Activated naive CD4-positive, alpha-beta T cell treated with anti-CD3 and anti-CD28 coated beads for 36 hours (primary cell): ENCODE measurements at regions not wholly inside any gene's neighbourhood (a gene's known extent, or its start where the extent isn't known, plus 50 kb on each side); places are given as distances from the start of the nearest gene placed in this dataset.

Source experiments
- CTCF ChIA-PET: fragments of 350-600 bp; sonication (Branson Sonifier 250); formaldehyde crosslinking; loops from one replicate; lab custom pipeline; 2021; ENCODE audit warnings: antibody characterized with exemption; lab: Charles Lee
- DNase-seq: peaks from one replicate; pipeline ENCODE4 v3.0.0-alpha.2; 2020
- H3K27ac Mint-ChIP-seq: one replicate; pipeline ENCODE4 v1.8.0; 2021; ENCODE audit warnings: mild to moderate bottlenecking, mixed read lengths
- H3K27me3 Mint-ChIP-seq: one replicate; pipeline ENCODE4 v1.8.0; 2021; ENCODE audit warnings: low read depth, mixed read lengths
- H3K36me3 Mint-ChIP-seq: one replicate; pipeline ENCODE4 v1.8.0; 2021; ENCODE audit warnings: low read depth, mixed read lengths
- H3K4me1 Mint-ChIP-seq: one replicate; pipeline ENCODE4 v1.8.0; 2021; ENCODE audit warnings: low read depth, mixed read lengths
- H3K4me3 Mint-ChIP-seq: one replicate; pipeline ENCODE4 v1.8.0; 2021; ENCODE audit warnings: mild to moderate bottlenecking, moderate library complexity, mixed read lengths
- H3K9me3 Mint-ChIP-seq: one replicate; pipeline ENCODE4 v1.8.0; 2021; ENCODE audit warnings: mixed read lengths
- intact Hi-C: fragments of 100-400 bp; cut with micrococcal nuclease; formaldehyde crosslinking; loops from one replicate; pipeline ENCODE4 v1.15.1; 2023

DNA sequence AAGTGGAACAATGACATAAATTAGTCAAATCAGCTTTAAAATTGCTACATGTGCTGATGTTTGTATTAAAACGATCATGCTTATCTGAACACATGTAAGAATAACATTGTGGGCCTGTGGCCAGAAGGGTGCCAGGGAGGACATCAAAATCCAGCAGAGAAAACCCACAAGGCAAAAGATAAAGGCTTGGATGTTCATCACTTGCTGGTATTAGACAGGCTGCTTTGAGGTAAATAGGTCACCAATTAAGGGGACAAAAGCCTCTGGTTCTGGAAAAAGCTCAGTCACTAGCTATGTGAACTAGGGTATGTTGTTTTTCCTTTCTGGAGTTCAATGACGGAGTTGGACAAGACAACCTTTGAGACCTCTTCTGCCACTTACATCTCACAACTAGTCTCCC is 74.4 kb upstream of the TMEM108 start:
- peaks cover 3% of the 10 kb centered on the region for H3K27me3 Mint-ChIP-seq

DNA sequence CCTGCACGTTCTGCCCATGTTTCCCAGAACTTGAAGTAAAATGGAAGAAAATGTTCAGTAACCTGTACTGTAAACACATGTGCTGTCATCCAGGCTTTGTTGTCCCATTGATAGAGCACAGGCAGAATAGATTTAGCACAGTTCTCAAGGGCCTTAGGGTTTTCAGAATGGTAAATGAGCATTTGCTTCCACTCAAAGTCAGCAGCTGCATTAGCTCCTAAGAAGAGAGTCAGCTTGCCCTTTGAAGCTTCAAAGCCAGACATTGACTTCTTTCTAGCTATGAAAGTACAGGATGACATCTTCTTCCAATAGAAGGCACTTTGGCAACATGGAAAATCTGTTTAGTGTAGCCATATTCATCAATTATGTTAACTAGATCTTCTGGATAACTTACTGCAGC is 76.2 kb upstream of the TMEM108 start:
- no peak overlapping the region for H3K4me3 Mint-ChIP-seq
- CTCF ChIA-PET, result no interaction called here
- no peaks in the 10 kb centered on the region for H3K4me1 Mint-ChIP-seq
- intact Hi-C loops, result no loop called here
- H3K9me3 Mint-ChIP-seq, result no peaks in the 10 kb centered on the region
- H3K27ac Mint-ChIP-seq, result no peak overlapping the region
- H3K27me3 Mint-ChIP-seq, result peaks cover 5% of the 10 kb centered on the region
- DNase-seq, result no peak
- no peaks in the 10 kb centered on the region for H3K36me3 Mint-ChIP-seq

More for the DNA sequence above, 74.4 kb upstream of the TMEM108 start:
- intact Hi-C loops, result no loop called here
- H3K9me3 Mint-ChIP-seq, result no peaks in the 10 kb centered on the region
- no peaks in the 10 kb centered on the region for H3K36me3 Mint-ChIP-seq
- CTCF ChIA-PET, result no interaction called here
- H3K4me3 Mint-ChIP-seq, result no peak overlapping the region
- no peak for DNase-seq
- H3K4me1 Mint-ChIP-seq, result no peaks in the 10 kb centered on the region
- H3K27ac Mint-ChIP-seq, result no peak overlapping the region

DNA sequence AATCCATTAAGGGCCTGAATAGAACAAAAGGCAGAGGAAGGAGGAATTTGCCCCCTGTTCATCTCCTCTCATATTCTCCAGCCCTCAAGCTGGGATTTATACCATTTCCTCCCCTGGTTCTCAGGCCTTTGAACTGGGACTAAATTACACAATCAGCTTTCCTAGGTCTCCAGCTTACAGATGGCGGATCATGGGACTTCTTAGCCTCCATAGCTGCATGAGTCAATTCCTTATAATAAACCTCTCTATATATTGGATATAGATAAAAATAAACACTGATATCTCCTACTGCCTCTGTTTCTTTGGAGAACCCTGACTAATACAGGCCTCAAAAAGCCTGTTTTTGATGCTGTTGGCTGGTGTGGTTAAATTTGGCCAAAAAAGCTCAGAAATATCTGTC is 84.5 kb upstream of the TMEM108 start:
- intact Hi-C loops, result no loop called here
- H3K36me3 Mint-ChIP-seq, result no peaks in the 10 kb centered on the region
- no peak for DNase-seq

DNA sequence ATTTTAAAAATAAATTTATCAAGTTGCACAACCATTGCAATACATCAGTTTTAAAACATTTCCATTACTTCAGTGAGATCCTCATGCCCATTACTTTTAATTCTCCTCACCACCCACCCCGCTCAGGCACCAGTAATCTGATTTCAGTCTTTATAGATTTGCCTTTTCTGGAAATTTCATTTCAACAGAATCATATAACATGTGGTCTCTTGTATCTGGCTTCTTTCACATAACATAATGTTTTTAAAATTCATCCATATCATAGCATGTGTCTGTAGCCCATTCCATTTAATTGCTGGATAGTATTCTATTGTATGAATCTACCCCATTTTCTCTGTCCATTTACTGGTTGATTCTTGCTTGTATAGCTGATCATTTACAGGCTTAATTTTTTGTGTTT is 110.3 kb upstream of the TMEM108 start:
- Mint-ChIP-seq H3K4me1 (no peaks in the 10 kb centered on the region), H3K9me3 (no peaks in the 10 kb centered on the region), H3K27me3 (peaks cover 2% of the 10 kb centered on the region), H3K36me3 (no peaks in the 10 kb centered on the region), H3K4me3 (no peak overlapping the region), H3K27ac (no peak overlapping the region)
- CTCF ChIA-PET, result no interaction called here
- no peak for DNase-seq
- intact Hi-C loops, result no loop called here

More for the DNA sequence above, 84.5 kb upstream of the TMEM108 start:
- no peaks in the 10 kb centered on the region for H3K9me3 Mint-ChIP-seq
- no peak overlapping the region for H3K27ac Mint-ChIP-seq
- CTCF ChIA-PET, result no interaction called here
- no peaks in the 10 kb centered on the region for H3K4me1 Mint-ChIP-seq
- H3K27me3 Mint-ChIP-seq, result peaks cover 9% of the 10 kb centered on the region
- no peak overlapping the region for H3K4me3 Mint-ChIP-seq

DNA sequence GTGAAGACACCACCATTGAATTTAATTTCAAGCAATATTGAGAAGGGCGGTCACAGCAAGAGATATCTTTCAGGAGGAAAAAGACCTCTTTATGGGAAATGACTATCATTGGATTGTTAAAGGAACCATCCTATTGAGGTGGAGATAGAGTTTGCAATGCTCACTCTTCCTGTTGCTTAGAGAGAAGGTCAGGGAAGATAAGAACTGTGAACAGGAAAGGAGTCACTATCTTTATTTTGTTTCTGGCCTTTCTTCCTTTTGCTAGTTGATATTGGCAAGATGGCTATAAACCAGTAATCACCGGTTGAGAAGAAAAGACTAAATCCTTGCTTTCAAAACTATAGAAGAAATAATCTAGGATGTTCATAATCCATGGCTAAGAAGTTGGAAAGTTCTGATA is 112.1 kb upstream of the TMEM108 start:
- no peaks in the 10 kb centered on the region for H3K36me3 Mint-ChIP-seq
- peaks cover 6% of the 10 kb centered on the region for H3K27me3 Mint-ChIP-seq
- H3K4me3 Mint-ChIP-seq, result no peak overlapping the region
- no peak for DNase-seq
- intact Hi-C loops, result no loop called here
- CTCF ChIA-PET, result no interaction called here
- H3K9me3 Mint-ChIP-seq, result no peaks in the 10 kb centered on the region
- no peak overlapping the region for H3K27ac Mint-ChIP-seq
- H3K4me1 Mint-ChIP-seq, result no peaks in the 10 kb centered on the region

DNA sequence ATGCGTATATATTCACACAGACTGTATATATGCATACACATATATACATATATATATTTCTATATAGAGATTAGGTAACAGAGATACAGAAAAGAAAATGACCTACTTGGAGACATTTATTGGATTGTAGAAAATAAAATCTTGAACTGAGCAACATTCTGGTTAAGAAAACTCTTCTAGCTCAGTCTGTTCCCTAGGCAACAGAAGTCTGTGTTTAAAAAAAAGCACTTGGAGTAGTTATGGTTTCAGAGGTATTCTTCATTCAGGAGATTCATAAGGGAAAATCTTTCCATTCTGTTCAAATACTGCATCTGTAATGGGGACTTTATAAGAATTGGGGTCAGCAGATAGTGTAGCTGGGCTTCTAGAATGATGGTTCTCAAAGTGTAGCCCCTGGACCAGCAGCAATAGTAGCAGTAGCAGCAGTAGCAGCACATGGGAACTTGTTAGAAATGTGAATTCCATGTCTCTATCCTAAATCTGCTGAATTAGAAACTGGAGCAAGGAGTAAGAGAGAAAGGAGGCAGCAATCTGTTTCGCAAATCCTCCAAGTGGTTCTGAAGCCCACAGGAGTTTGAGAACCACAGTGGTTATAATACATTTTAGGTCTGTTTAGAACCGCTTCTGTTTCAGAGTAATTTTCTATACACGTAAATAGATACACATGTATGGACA is 112.8 kb upstream of the TMEM108 start:
- DNase-seq, result no peak
- H3K4me3 Mint-ChIP-seq, result no peak overlapping the region
- H3K36me3 Mint-ChIP-seq, result no peaks in the 10 kb centered on the region
- intact Hi-C loops, result no loop called here
- H3K4me1 Mint-ChIP-seq, result no peaks in the 10 kb centered on the region
- CTCF ChIA-PET, result no interaction called here
- peaks cover 6% of the 10 kb centered on the region for H3K27me3 Mint-ChIP-seq
- H3K9me3 Mint-ChIP-seq, result no peaks in the 10 kb centered on the region
- H3K27ac Mint-ChIP-seq, result no peak overlapping the region

DNA sequence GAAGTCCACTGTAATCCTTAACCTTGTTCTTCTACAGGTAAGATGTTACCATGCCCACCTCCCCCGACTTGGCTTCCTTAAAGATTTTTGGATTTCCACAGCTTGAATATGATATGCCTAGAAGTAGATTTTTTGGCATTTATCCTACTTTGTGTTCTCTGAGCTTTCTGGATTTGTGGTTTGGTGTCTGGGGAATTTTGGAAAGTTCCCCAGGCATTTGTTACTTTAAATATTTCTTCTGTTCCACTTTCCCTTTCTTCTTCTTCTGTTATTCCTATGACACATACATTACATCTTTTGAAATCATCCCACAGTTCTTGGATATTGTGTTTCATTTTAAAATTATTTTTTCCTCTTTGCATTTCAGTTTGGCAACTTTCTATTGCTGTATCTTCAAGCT is 122.1 kb upstream of the TMEM108 start:
- Mint-ChIP-seq H3K27me3 (no peaks in the 10 kb centered on the region), H3K36me3 (no peaks in the 10 kb centered on the region), H3K9me3 (no peaks in the 10 kb centered on the region), H3K27ac (no peak overlapping the region), H3K4me1 (no peaks in the 10 kb centered on the region), H3K4me3 (no peak overlapping the region)
- no peak for DNase-seq
- intact Hi-C loops, result no loop called here
- CTCF ChIA-PET, result no interaction called here

DNA sequence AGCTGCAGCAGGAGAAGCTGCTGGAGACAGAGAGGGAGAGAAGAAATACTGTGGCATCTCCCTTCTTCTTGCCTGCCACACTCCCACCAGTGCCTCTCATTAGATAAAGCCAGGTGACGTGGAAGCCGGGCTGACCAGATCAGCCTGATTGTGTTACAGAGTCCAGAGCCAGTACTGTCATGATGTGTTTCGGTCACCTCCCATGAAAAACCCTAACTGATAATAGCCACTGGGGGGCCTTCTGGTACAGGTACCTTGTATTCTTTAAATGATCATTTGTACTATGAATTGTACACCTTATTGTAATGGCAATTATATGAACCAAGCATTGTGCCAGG is 125.8 kb upstream of the TMEM108 start:
- Mint-ChIP-seq H3K4me1 (no peaks in the 10 kb centered on the region), H3K4me3 (no peak overlapping the region), H3K27ac (no peak overlapping the region), H3K36me3 (no peaks in the 10 kb centered on the region), H3K9me3 (no peaks in the 10 kb centered on the region), H3K27me3 (no peaks in the 10 kb centered on the region)
- CTCF ChIA-PET, result interaction anchor here (0.6 kb wide), 1 partner anchor 82 kb away, joined by 6 read pairs; no protein-coding TSS in a partner anchor
- intact Hi-C loops, result no loop called here
- no peak for DNase-seq

DNA sequence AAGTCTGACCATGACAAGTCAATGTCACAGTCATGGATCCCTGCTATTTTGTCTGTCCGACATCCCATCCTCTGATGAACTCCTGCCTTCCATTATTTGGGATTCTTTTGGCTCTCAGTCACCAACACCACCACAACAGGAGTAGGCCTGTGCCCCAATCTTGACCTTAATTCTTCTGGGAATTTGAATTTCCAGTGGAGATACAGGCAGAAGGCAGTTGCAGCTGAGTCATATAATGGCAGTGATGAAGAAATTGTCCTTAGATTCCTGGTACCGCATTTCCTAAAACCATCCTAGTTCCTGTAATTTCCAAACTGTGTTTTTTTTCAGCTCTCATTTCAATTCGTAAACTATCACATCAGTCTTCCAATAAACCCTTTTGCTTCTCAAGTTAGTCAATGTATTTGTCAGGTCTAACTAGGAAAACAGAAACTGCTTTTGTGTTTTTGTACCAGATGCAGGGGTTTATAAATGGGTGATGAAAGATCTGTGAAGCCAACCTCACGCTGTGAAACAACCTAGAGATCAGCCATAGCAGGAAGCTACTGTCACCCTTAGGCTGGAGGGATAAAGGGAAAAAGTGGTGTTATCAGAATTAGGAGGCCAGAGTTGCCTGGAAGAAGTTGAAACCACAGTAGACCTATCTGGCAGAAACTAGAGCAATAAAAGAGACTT is 126.3 kb upstream of the TMEM108 start:
- H3K4me1 Mint-ChIP-seq, result no peaks in the 10 kb centered on the region
- no peak overlapping the region for H3K27ac Mint-ChIP-seq
- no peaks in the 10 kb centered on the region for H3K27me3 Mint-ChIP-seq
- H3K4me3 Mint-ChIP-seq, result no peak overlapping the region
- H3K9me3 Mint-ChIP-seq, result no peaks in the 10 kb centered on the region
- no peak for DNase-seq
- CTCF ChIA-PET, result interaction anchor here (0.6 kb wide), 1 partner anchor 82 kb away, joined by 6 read pairs; no protein-coding TSS in a partner anchor
- H3K36me3 Mint-ChIP-seq, result no peaks in the 10 kb centered on the region
- intact Hi-C loops, result no loop called here

DNA sequence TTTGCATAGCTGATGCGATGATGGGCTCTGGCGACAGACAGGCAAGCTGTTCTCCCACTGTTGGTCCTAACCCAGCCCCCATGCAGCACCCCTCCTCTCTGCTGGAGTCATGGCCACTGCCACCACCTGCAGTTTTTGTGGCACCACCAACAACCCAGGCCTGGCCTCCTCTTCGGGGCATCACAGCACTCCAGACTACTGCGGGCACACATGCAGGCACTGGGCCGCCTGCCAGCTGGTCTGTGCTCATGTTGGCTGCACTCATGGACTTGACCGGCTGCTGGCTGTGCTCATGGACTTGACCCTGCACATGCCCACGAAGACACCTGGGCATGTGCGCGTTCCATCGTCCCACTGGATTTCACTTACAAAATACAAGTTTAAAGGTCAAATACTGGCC is 130.9 kb upstream of the TMEM108 start:
- CTCF ChIA-PET, result no interaction called here
- intact Hi-C loops, result no loop called here

DNA sequence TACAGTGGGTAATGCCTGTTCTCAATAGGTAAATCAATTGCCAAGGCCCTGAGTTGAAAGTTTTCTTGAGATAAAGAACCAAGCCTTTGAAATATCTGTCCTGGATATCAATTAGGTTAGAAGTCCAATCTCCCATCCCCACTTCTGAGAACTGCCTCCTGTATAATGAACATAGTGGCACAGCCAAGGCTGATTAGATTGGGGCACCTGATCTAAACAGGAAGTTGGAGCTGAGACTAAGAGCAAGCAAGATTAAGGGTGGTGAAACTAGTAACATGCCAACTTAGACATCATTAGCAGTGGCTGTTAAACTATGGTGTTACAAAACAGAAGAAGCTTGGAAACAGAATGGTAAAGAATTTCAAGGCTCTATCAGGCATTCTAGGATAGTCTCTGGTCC is 137.7 kb upstream of the TMEM108 start:
- CTCF ChIA-PET, result no interaction called here
- no peaks in the 10 kb centered on the region for H3K4me1 Mint-ChIP-seq
- intact Hi-C loops, result no loop called here

More for the DNA sequence above, 130.9 kb upstream of the TMEM108 start:
- no peak overlapping the region for H3K4me3 Mint-ChIP-seq
- no peaks in the 10 kb centered on the region for H3K4me1 Mint-ChIP-seq
- H3K27me3 Mint-ChIP-seq, result no peaks in the 10 kb centered on the region
- no peak overlapping the region for H3K27ac Mint-ChIP-seq
- DNase-seq, result no peak
- H3K9me3 Mint-ChIP-seq, result no peaks in the 10 kb centered on the region
- H3K36me3 Mint-ChIP-seq, result no peaks in the 10 kb centered on the region

DNA sequence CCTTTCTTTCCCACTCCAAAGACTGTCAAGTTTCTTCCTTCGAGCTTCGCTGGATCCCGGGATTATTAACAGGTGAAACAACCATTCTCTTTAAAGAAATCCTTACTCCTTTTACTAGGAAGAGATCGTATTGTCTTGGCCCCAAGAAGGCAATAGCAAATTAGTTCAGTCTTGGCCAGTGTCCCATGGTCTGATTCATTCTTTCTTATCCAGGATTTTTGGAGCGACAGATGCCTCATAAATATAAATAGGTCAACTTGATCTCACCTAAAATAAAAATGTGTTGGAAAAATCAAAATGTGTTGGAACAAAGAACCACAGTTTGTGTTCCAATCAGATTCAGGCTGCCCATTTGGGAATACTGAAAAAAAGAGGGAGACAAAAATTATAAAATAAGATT is 140.1 kb upstream of the TMEM108 start:
- no peaks in the 10 kb centered on the region for H3K36me3 Mint-ChIP-seq
- H3K27me3 Mint-ChIP-seq, result no peaks in the 10 kb centered on the region
- no peaks in the 10 kb centered on the region for H3K4me1 Mint-ChIP-seq
- no peaks in the 10 kb centered on the region for H3K9me3 Mint-ChIP-seq
- CTCF ChIA-PET, result no interaction called here
- H3K27ac Mint-ChIP-seq, result no peak overlapping the region
- no peak overlapping the region for H3K4me3 Mint-ChIP-seq
- DNase-seq, result no peak
- intact Hi-C loops, result no loop called here

More for the DNA sequence above, 137.7 kb upstream of the TMEM108 start:
- DNase-seq, result no peak
- Mint-ChIP-seq H3K36me3 (no peaks in the 10 kb centered on the region), H3K4me3 (no peak overlapping the region), H3K9me3 (no peaks in the 10 kb centered on the region), H3K27me3 (no peaks in the 10 kb centered on the region), H3K27ac (no peak overlapping the region)

DNA sequence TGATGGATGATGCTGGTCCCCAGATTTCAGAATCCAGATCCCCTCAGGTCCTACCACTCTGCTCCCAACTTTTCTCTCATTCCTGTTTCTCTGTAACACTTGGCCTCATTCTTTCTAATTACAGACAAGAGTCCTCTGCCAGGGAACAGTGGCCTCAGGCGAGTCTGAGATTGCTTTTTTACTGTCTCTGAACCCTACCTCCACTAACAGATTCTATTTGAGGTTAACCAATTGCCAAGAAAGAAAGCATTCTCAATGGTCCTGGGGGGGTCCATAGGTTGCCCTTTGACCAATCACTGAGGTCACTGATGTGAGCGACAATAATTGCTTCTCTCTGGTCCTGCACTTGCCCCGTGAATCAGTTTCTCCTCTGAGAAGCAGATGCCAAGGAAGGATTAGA is 145.2 kb upstream of the TMEM108 start:
- intact Hi-C loops, result no loop called here
- no peaks in the 10 kb centered on the region for H3K36me3 Mint-ChIP-seq
- H3K27ac Mint-ChIP-seq, result no peak overlapping the region
- no peak overlapping the region for H3K4me3 Mint-ChIP-seq
- H3K9me3 Mint-ChIP-seq, result no peaks in the 10 kb centered on the region
- CTCF ChIA-PET, result no interaction called here
- no peak for DNase-seq
- no peaks in the 10 kb centered on the region for H3K4me1 Mint-ChIP-seq
- no peaks in the 10 kb centered on the region for H3K27me3 Mint-ChIP-seq
